ENCODE measurements at regions not wholly inside any gene's neighbourhood (a gene's known extent, or its start where the extent isn't known, plus 50 kb on each side); places are given as distances from the start of the nearest gene placed in this dataset.

GRCh38 chr18:73462092-73462491, 594.3 kb upstream of the NETO1 start:
- Histone ChIP-seq H3K9me3 (no peaks in the 10 kb centered on the region), H3K4me3 (no peak overlapping the region), H3K4me1 (no peaks in the 10 kb centered on the region), H3K27ac (no peak overlapping the region), H3K36me3 (no peaks in the 10 kb centered on the region), H3K27me3 (no peaks in the 10 kb centered on the region)
- TF ChIP-seq CTCF (IDR thresholded peaks at IDR 0.05) = no peak
- no peak for TF ChIP-seq EP300 (IDR thresholded peaks at IDR 0.05)
- TF ChIP-seq POLR2AphosphoS5 (IDR thresholded peaks at IDR 0.05) = no peak
- 13 to 16% methylated on average over 2 of the region's 2 CpGs for WGBS, 2 donors (ENCODE audit: low coverage in 1 of 2)
- no peak for ATAC-seq

GRCh38 chr18:73461780-73462059, 593.9 kb upstream of the NETO1 start:
- no peaks in the 10 kb centered on the region for H3K9me3 ChIP-seq
- no peaks in the 10 kb centered on the region for H3K4me1 ChIP-seq
- no peaks in the 10 kb centered on the region for H3K36me3 ChIP-seq
- TF ChIP-seq POLR2AphosphoS5 (IDR thresholded peaks at IDR 0.05) (no peak), CTCF (IDR thresholded peaks at IDR 0.05) (no peak), EP300 (IDR thresholded peaks at IDR 0.05) (no peak), POLR2A (IDR thresholded peaks at IDR 0.05) (no peak)
- no peaks in the 10 kb centered on the region for H3K27me3 ChIP-seq
- no peak for ATAC-seq
- no peak overlapping the region for H3K4me3 ChIP-seq
- WGBS, 2 donors (ENCODE audit: low coverage in 1 of 2) = 40 to 43% methylated on average over 1 of the region's 1 CpG
- H3K27ac ChIP-seq = no peak overlapping the region

DNA sequence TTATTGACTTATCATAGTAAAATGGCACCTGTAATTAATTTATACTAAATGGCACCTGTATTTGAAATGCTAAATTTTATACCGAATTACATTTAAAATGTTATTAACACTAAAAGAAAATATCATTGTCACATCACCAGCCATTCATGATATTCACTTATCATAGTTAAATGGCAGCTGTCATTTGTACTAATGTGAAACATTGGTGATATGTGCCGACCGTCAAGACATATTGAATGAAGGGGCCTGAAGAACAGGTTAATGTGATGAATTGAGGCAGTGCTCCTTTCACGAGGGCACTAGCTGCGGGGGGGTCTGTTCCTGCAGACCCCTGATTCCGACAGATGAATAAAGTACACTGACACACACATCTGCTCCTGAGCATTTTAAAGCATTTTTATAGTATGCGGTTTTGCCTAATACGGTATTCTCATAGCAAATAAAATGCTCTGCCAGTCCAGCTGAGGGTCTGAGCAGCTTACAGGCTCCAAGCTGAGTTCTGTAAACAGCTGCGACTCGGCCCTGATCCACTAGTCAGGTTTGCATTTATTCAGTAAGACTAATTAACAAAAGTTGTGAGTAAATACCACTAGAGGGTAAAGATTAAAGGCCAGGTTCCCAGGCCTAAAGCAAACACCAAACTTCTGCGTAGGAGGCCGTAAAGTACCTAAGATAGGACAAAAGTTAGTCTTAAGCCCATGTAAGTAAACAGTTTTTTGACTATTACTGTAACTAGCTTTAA, 593.4 kb upstream of the NETO1 start:
- no peaks in the 10 kb centered on the region for H3K9me3 ChIP-seq
- no peak overlapping the region for H3K27ac ChIP-seq
- no peaks in the 10 kb centered on the region for H3K27me3 ChIP-seq
- no peaks in the 10 kb centered on the region for H3K36me3 ChIP-seq
- no peaks in the 10 kb centered on the region for H3K4me1 ChIP-seq
- 57 to 64% methylated on average over 9 to 12 of the region's 12 CpGs for WGBS, 2 donors (ENCODE audit: low coverage in 1 of 2)
- ATAC-seq = no peak
- TF ChIP-seq EP300 (IDR thresholded peaks at IDR 0.05) = no peak
- TF ChIP-seq POLR2AphosphoS5 (IDR thresholded peaks at IDR 0.05) = no peak
- no peak for TF ChIP-seq CTCF (IDR thresholded peaks at IDR 0.05)
- no peak for TF ChIP-seq POLR2A (IDR thresholded peaks at IDR 0.05)
- no peak overlapping the region for H3K4me3 ChIP-seq

- ATAC-seq = no peak
- WGBS, 2 donors (ENCODE audit: low coverage in 1 of 2) = 28 to 54% methylated on average over 6 of the region's 6 CpGs
- no peak for TF ChIP-seq POLR2AphosphoS5 (IDR thresholded peaks at IDR 0.05)
- TF ChIP-seq POLR2A (IDR thresholded peaks at IDR 0.05) = no peak
- Histone ChIP-seq H3K4me1 (no peaks in the 10 kb centered on the region), H3K9me3 (no peaks in the 10 kb centered on the region), H3K27ac (no peak overlapping the region), H3K36me3 (no peaks in the 10 kb centered on the region), H3K27me3 (no peaks in the 10 kb centered on the region), H3K4me3 (no peak overlapping the region)
Observed at GRCh38 chr18:73458186-73458964, 590.6 kb upstream of the NETO1 start.

DNA sequence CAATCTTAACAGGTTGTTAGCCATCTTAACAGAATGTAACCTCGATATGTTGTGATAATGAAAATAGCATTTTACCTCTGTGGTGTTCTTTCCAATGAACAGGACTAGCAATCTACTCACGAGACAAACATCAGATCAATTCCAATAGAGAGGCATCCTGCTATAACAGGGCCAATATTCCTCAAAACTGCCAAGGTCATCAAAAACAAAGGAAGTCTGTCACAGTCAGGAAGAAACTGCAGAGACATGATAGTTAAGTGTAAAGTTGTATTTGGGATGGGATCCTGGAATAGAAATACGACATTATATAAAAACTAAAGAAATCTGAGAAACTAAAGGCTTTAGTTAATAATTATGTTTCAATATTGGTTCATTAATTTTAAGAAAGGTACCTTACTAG, 588.9 kb upstream of the NETO1 start:
- Histone ChIP-seq H3K27ac (no peak overlapping the region), H3K9me3 (no peaks in the 10 kb centered on the region), H3K4me3 (no peak overlapping the region), H3K4me1 (no peaks in the 10 kb centered on the region), H3K36me3 (no peaks in the 10 kb centered on the region), H3K27me3 (no peaks in the 10 kb centered on the region)
- no peak for TF ChIP-seq POLR2A (IDR thresholded peaks at IDR 0.05)
- no peak for TF ChIP-seq CTCF (IDR thresholded peaks at IDR 0.05)
- no peak for TF ChIP-seq EP300 (IDR thresholded peaks at IDR 0.05)
- no peak for TF ChIP-seq POLR2AphosphoS5 (IDR thresholded peaks at IDR 0.05)
- 72 to 77% methylated on average over 3 of the region's 3 CpGs for WGBS, 2 donors (ENCODE audit: low coverage in 1 of 2)
- ATAC-seq = no peak

Measured in gastroesophageal sphincter (tissue), 4 donors.